ENCODE measurements at regions not wholly inside any gene's neighbourhood (a gene's known extent, or its start where the extent isn't known, plus 50 kb on each side); places are given as distances from the start of the nearest gene placed in this dataset.

DNA sequence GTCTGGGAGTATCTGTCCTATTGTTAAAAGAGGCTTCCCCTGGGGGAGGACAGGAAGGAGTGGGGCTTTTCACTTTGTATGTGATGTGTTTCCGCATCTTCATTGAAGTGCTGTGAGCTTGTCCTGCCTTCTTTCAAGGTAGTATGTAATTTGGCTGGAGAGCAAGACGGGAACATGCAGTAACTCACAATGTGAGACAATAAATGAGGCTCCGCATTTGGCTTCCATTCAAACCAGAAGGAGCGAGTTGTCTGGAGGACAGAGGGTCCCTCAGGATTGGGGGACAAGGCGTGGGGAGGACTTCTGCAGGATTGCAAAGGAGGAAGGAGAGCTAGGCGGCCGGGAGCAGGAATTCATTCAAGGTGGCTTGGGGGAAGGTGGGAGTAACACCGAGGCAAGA lies 203.5 kb downstream of the RBFOX3 start:
- ATAC-seq (ENCODE audit: insufficient number of reproducible peaks, low FRiP score, low read depth) (no peak), DNase-seq (ENCODE audit: low spot score) (no peak)
- no peaks in the 10 kb centered on the region for H3K27me3 ChIP-seq (replicated peaks; ENCODE audit: insufficient read depth)
- TF ChIP-seq, protein P1, sequence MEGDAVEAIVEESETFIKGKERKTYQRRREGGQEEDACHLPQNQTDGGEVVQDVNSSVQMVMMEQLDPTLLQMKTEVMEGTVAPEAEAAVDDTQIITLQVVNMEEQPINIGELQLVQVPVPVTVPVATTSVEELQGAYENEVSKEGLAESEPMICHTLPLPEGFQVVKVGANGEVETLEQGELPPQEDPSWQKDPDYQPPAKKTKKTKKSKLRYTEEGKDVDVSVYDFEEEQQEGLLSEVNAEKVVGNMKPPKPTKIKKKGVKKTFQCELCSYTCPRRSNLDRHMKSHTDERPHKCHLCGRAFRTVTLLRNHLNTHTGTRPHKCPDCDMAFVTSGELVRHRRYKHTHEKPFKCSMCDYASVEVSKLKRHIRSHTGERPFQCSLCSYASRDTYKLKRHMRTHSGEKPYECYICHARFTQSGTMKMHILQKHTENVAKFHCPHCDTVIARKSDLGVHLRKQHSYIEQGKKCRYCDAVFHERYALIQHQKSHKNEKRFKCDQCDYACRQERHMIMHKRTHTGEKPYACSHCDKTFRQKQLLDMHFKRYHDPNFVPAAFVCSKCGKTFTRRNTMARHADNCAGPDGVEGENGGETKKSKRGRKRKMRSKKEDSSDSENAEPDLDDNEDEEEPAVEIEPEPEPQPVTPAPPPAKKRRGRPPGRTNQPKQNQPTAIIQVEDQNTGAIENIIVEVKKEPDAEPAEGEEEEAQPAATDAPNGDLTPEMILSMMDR (IDR thresholded peaks at IDR 0.05) = no peak
- no peaks in the 10 kb centered on the region for H3K36me3 ChIP-seq
- no peaks in the 10 kb centered on the region for H3K9me3 ChIP-seq
- H3K4me1 ChIP-seq (ENCODE audit: control insufficient read depth in 1 of 2, low read depth in 2 of 2) = no peaks in the 10 kb centered on the region
- H3K4me3 ChIP-seq = no peak overlapping the region
- H3K27ac ChIP-seq = no peak overlapping the region

DNA sequence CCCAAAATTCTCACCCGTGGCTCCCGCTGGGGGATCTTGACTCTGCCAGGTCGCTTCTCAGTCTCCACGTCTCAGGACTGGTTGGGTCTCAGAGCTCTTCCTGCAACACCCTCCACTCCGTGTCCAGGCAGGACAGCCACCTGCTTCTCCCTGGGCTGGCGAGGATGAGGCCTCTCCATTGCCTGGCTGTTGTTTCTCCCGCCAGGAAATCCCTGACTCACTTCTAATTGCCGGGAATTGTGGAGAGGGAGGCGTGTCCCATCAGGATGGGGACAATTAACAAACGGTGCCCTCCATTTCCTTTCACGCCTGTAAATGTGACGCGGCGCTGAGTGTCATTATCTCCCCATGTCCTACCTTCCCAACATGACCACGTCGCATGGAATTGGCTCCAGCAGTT lies 204.5 kb downstream of the RBFOX3 start:
- no peaks in the 10 kb centered on the region for H3K9me3 ChIP-seq
- no peak overlapping the region for H3K27ac ChIP-seq
- no peaks in the 10 kb centered on the region for H3K36me3 ChIP-seq
- TF ChIP-seq, protein P1 (IDR thresholded peaks at IDR 0.05) = no peak
- H3K4me1 ChIP-seq (ENCODE audit: control insufficient read depth in 1 of 2, low read depth in 2 of 2) = no peaks in the 10 kb centered on the region
- DNase-seq (ENCODE audit: low spot score) (no peak), ATAC-seq (ENCODE audit: insufficient number of reproducible peaks, low FRiP score, low read depth) (no peak)
- no peak overlapping the region for H3K4me3 ChIP-seq
- peaks cover 2% of the 10 kb centered on the region for H3K27me3 ChIP-seq (replicated peaks; ENCODE audit: insufficient read depth)

DNA sequence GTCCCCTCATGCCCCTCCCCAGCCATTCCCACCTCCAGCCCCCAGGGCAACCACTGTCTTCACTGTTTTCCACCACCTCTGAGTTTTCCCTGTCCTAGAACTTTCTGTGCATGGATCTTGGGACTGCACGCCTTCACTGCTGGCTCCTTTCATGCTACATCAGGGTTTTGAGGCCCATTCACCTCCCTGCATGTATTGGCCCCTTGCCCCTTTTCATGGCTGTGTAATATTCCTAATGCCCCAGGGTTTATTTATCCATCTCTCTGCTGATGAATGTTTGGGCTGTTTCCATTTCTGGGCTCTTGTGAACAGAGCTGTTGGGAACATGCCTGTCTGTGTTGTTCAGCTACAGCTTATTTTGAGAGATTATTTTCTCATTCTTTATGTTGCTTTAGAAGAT lies 205.0 kb downstream of the RBFOX3 start:
- Histone ChIP-seq H3K9me3 (no peaks in the 10 kb centered on the region), H3K4me1 (ENCODE audit: control insufficient read depth in 1 of 2, low read depth in 2 of 2) (peaks cover 0 to 2% of the 10 kb centered on the region in 2 donors), H3K4me3 (no peak overlapping the region), H3K27me3 (replicated peaks; ENCODE audit: insufficient read depth) (peaks cover 7% of the 10 kb centered on the region), H3K36me3 (no peaks in the 10 kb centered on the region), H3K27ac (no peak overlapping the region)
- DNase-seq (ENCODE audit: low spot score) (no peak), ATAC-seq (ENCODE audit: insufficient number of reproducible peaks, low FRiP score, low read depth) (no peak)
- TF ChIP-seq, protein P1 (IDR thresholded peaks at IDR 0.05) = no peak

DNA sequence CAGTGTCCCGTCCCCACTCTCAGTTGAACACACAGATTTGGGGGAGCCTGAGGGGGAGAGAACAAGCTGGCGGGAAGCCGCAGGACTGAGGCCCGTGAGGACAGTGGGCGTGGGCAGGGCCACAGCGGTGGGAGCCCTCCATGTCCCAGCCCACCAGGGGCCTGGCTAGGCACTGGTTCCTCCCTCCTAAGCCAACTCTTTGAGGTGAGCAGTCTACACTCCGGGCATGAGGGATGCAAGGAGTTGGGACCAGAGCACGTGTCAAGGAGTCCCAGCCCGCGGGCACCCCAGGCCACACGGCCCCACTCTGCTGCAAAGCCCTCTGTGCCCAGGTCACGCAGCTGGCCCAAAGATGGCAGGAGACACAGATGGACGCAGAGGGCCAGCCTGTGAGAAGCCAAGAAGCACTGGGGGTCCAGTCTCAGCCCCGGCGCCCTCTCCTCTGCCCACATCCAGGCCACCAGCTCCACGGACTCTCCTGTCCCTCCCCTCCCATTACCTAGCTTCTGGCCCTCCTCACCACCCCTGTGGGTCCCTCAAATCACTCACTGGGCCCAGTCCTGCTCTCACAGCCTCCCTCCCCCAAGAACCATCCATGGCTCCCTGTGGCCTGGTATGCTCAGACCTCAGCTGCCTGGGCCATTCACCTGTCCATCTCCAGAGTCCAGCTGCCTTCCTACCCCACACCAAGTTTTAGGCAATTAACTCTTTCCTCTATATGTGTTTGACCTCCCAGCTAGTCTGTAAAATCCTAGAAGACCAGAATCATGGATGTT lies 206.5 kb downstream of the RBFOX3 start:
- no peaks in the 10 kb centered on the region for H3K36me3 ChIP-seq

More for the DNA sequence above, 206.5 kb downstream of the RBFOX3 start:
- no peaks in the 10 kb centered on the region for H3K9me3 ChIP-seq
- no peak for DNase-seq (ENCODE audit: low spot score)
- no peak overlapping the region for H3K27ac ChIP-seq
- TF ChIP-seq, protein P1 (IDR thresholded peaks at IDR 0.05) = no peak
- peaks cover 0 to 5% of the 10 kb centered on the region in 2 donors for H3K4me1 ChIP-seq (ENCODE audit: control insufficient read depth in 1 of 2, low read depth in 2 of 2)
- no peak overlapping the region for H3K4me3 ChIP-seq
- peaks cover 14% of the 10 kb centered on the region for H3K27me3 ChIP-seq (replicated peaks; ENCODE audit: insufficient read depth)
- ATAC-seq (ENCODE audit: insufficient number of reproducible peaks, low FRiP score, low read depth) = no peak

Measured in thoracic aorta (tissue), 2 donors.